MM.1S (cell line): ENCODE measurements at regions not wholly inside any gene's neighbourhood (a gene's known extent, or its start where the extent isn't known, plus 50 kb on each side); places are given as distances from the start of the nearest gene placed in this dataset.

Experiments
- DNase-seq: peaks from one replicate; pipeline ENCODE4 v3.0.0-alpha.2; 2015
- H2AFZ ChIP-seq: fragments of 300-600 bp; sonication (generic); 2 replicates; pipeline ENCODE4 v1.6.0; 2016; ENCODE audit warnings: antibody characterized with exemption, low read length
- H3F3A ChIP-seq: fragments of 300-600 bp; sonication (generic); 2 replicates; pipeline ENCODE4 v1.6.1; 2016; ENCODE audit warnings: mild to moderate bottlenecking, antibody characterized with exemption, low read length, moderate library complexity, mixed read lengths; ENCODE audit not compliant: insufficient read depth
- H3K27ac ChIP-seq: fragments of 300-600 bp; sonication (generic); 2 replicates; pipeline ENCODE4 v1.5.1; 2016; ENCODE audit warnings: mild to moderate bottlenecking, low read length
- H3K27me3 ChIP-seq: fragments of 300-600 bp; sonication (generic); replicated peaks from 2 replicates; pipeline ENCODE4 v1.6.0; 2016; ENCODE audit warnings: low read length; ENCODE audit not compliant: insufficient read depth
- H3K36me3 ChIP-seq: fragments of 300-600 bp; sonication (generic); replicated peaks from 2 replicates; pipeline ENCODE4 v1.6.1; 2016; ENCODE audit warnings: mild to moderate bottlenecking, low read length, mixed read lengths; ENCODE audit not compliant: insufficient read depth
- H3K4me1 ChIP-seq: fragments of 300-600 bp; sonication (generic); 2 replicates; pipeline ENCODE4 v1.6.1; 2016; ENCODE audit warnings: low read length, mixed read lengths
- H3K4me2 ChIP-seq: fragments of 300-600 bp; sonication (generic); 2 replicates; pipeline ENCODE4 v1.6.0; 2016; ENCODE audit warnings: low read depth, low read length
- H3K4me3 ChIP-seq: fragments of 300-600 bp; sonication (generic); 2 replicates; pipeline ENCODE4 v1.5.1; 2016; ENCODE audit warnings: low read length, mixed read lengths
- H3K79me2 ChIP-seq: fragments of 300-600 bp; sonication (generic); 2 replicates; pipeline ENCODE4 v1.6.1; 2016; ENCODE audit warnings: mixed run types, low read length, mixed read lengths
- H3K9ac ChIP-seq: fragments of 300-600 bp; sonication (generic); 2 replicates; pipeline ENCODE4 v1.6.1; 2016; ENCODE audit warnings: low read length, mixed read lengths
- H3K9me2 ChIP-seq: fragments of 300-600 bp; sonication (generic); replicated peaks from 2 replicates; pipeline ENCODE4 v1.6.1; 2016; ENCODE audit warnings: mild to moderate bottlenecking, low read length, mixed read lengths; ENCODE audit not compliant: insufficient read depth
- H3K9me3 ChIP-seq: fragments of 300-600 bp; sonication (generic); replicated peaks from 2 replicates; pipeline ENCODE4 v1.6.1; 2016; ENCODE audit warnings: mild to moderate bottlenecking, low read length, mixed read lengths; ENCODE audit not compliant: insufficient read depth
- H4K20me1 ChIP-seq: fragments of 300-600 bp; sonication (generic); 2 replicates; pipeline ENCODE4 v1.6.1; 2016; ENCODE audit warnings: mild to moderate bottlenecking, low read length, moderate library complexity, mixed read lengths; ENCODE audit not compliant: insufficient read depth
- CTCF ChIP-seq: fragments of 300-600 bp; sonication (generic); IDR thresholded peaks from 2 replicates; pipeline ENCODE4 v1.5.1; 2016; ENCODE audit warnings: antibody characterized with exemption, low read length, mixed read lengths
- EZH2 ChIP-seq: fragments of 300-600 bp; sonication (generic); optimal IDR thresholded peaks from 2 replicates; pipeline ENCODE3; 2017; ENCODE audit warnings: low read depth, mild to moderate bottlenecking, antibody characterized with exemption, low read length, mixed read lengths
- EZH2phosphoT487 ChIP-seq: fragments of 300-600 bp; sonication (generic); IDR thresholded peaks from 2 replicates; pipeline ENCODE4 v1.6.1; 2018; ENCODE audit warnings: antibody characterized with exemption, low read length

- Histone ChIP-seq H3F3A (no peaks in the 10 kb centered on the region), H3K36me3 (no peaks in the 10 kb centered on the region), H3K9me3 (no peaks in the 10 kb centered on the region), H3K4me1 (no peaks in the 10 kb centered on the region), H3K4me2 (no peak overlapping the region), H3K27me3 (no peaks in the 10 kb centered on the region), H3K79me2 (no peaks in the 10 kb centered on the region), H3K9ac (no peak overlapping the region), H4K20me1 (no peaks in the 10 kb centered on the region), H3K27ac (no peak overlapping the region), H2AFZ (no peak overlapping the region), H3K9me2 (no peaks in the 10 kb centered on the region), H3K4me3 (no peak overlapping the region)
- DNase-seq = no peak
- TF ChIP-seq CTCF (no peak), EZH2 (no peak), EZH2phosphoT487 (no peak)
Observed at GRCh38 chr4:130068072-130068471, 972.1 kb downstream of the C4orf33 start.

GRCh38 chr4:130071746-130072145, 975.8 kb downstream of the C4orf33 start:
- H2AFZ ChIP-seq = no peak overlapping the region
- no peak overlapping the region for H3K4me2 ChIP-seq
- H3K9me3 ChIP-seq = no peaks in the 10 kb centered on the region
- no peaks in the 10 kb centered on the region for H3K9me2 ChIP-seq
- no peaks in the 10 kb centered on the region for H3F3A ChIP-seq
- TF ChIP-seq EZH2phosphoT487 (no peak), EZH2 (no peak), CTCF (no peak)
- no peaks in the 10 kb centered on the region for H3K36me3 ChIP-seq
- H3K9ac ChIP-seq = no peak overlapping the region
- no peaks in the 10 kb centered on the region for H3K79me2 ChIP-seq
- no peaks in the 10 kb centered on the region for H4K20me1 ChIP-seq
- no peaks in the 10 kb centered on the region for H3K4me1 ChIP-seq
- H3K27me3 ChIP-seq = no peaks in the 10 kb centered on the region
- H3K4me3 ChIP-seq = no peak overlapping the region
- DNase-seq = no peak
- H3K27ac ChIP-seq = no peak overlapping the region

- Histone ChIP-seq H3K4me1 (no peaks in the 10 kb centered on the region), H4K20me1 (no peaks in the 10 kb centered on the region), H3K9me2 (no peaks in the 10 kb centered on the region), H3K79me2 (no peaks in the 10 kb centered on the region), H2AFZ (no peak overlapping the region), H3K4me3 (no peak overlapping the region), H3K9me3 (no peaks in the 10 kb centered on the region), H3K36me3 (no peaks in the 10 kb centered on the region), H3F3A (no peaks in the 10 kb centered on the region), H3K9ac (no peak overlapping the region), H3K27me3 (no peaks in the 10 kb centered on the region), H3K4me2 (no peak overlapping the region), H3K27ac (no peak overlapping the region)
- TF ChIP-seq EZH2 (no peak), EZH2phosphoT487 (no peak), CTCF (no peak)
- DNase-seq = no peak
Observed at GRCh38 chr4:130073145-130073790, 977.3 kb downstream of the C4orf33 start.
